DOHH2 (cell line): ENCODE measurements at regions not wholly inside any gene's neighbourhood (a gene's known extent, or its start where the extent isn't known, plus 50 kb on each side); places are given as distances from the start of the nearest gene placed in this dataset.

ENCODE experiments used
- EZH2phosphoT487 ChIP-seq: fragments of 200-600 bp; sonication (generic); IDR thresholded peaks from 2 replicates; pipeline ENCODE4 v1.6.1; 2017; ENCODE audit warnings: borderline replicate concordance, mild to moderate bottlenecking, antibody characterized with exemption, low read length, moderate library complexity, mixed read lengths
- TF ChIP-seq, protein P1 (sequence below): fragments of 200-600 bp; sonication (generic); IDR thresholded peaks from one replicate; pipeline ENCODE4 v1.5.1; 2014; ENCODE audit warnings: antibody characterized with exemption, mild to moderate bottlenecking, low read depth, low read length; ENCODE audit not compliant: poor library complexity, severe bottlenecking

DNA sequence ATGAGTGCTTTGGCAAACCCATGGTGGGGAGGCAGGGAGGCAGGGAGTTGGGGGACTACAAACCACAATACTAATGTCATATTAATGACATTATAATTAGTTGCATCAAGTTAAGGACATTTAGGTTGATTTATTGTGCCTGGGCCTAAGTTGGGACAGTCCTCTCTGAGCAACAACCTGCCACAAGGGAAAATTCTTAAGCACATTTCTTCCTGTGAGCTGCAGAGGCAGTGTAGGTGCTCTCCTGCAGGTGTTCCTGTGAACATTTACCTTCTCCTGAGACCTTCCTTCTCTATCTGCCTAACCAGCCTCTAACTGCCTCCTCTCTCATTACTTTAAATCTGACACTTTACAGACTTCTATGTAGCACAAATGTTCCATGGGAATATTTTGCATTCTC, 1830.0 kb upstream of the AGA start:
- TF ChIP-seq, protein P1, sequence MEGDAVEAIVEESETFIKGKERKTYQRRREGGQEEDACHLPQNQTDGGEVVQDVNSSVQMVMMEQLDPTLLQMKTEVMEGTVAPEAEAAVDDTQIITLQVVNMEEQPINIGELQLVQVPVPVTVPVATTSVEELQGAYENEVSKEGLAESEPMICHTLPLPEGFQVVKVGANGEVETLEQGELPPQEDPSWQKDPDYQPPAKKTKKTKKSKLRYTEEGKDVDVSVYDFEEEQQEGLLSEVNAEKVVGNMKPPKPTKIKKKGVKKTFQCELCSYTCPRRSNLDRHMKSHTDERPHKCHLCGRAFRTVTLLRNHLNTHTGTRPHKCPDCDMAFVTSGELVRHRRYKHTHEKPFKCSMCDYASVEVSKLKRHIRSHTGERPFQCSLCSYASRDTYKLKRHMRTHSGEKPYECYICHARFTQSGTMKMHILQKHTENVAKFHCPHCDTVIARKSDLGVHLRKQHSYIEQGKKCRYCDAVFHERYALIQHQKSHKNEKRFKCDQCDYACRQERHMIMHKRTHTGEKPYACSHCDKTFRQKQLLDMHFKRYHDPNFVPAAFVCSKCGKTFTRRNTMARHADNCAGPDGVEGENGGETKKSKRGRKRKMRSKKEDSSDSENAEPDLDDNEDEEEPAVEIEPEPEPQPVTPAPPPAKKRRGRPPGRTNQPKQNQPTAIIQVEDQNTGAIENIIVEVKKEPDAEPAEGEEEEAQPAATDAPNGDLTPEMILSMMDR, result no peak
- no peak for TF ChIP-seq EZH2phosphoT487
